GM21367 (cell line): ENCODE measurements at regions not wholly inside any gene's neighbourhood (a gene's known extent, or its start where the extent isn't known, plus 50 kb on each side); places are given as distances from the start of the nearest gene placed in this dataset.
"Not testable (repeated sequence)": the region's sequence is repeated elsewhere in the genome, so short reads cannot be mapped to it uniquely, and the experiment has no call there.

Experiments used
- ATAC-seq: cut with Tn5 transposase; IDR thresholded peaks from one replicate; pipeline ENCODE4 v1.9.1; 2021; ENCODE audit not compliant: unreplicated experiment

- ATAC-seq = no peak
Observed at GRCh38 chr10:53357587-53357986, 585.0 kb upstream of the MBL2 start.

GRCh38 chr10:53356616-53357349, 584.2 kb upstream of the MBL2 start:
- ATAC-seq = no peak

GRCh38 chr10:53342531-53342930, 569.9 kb upstream of the MBL2 start:
- not testable (repeated sequence) for ATAC-seq

- not testable (repeated sequence) for ATAC-seq
Observed at GRCh38 chr10:53338199-53338598, 565.6 kb upstream of the MBL2 start.

- not testable (repeated sequence) for ATAC-seq
Observed at GRCh38 chr10:53335803-53336422, 563.3 kb upstream of the MBL2 start.

- no peak for ATAC-seq
Observed at GRCh38 chr10:53331460-53331859, 558.9 kb upstream of the MBL2 start.

- ATAC-seq = not testable (repeated sequence)
Observed at GRCh38 chr10:53326401-53327305, 554.1 kb upstream of the MBL2 start.

- ATAC-seq = no peak
Observed at GRCh38 chr10:53325066-53325465, 552.5 kb upstream of the MBL2 start.

GRCh38 chr10:53315709-53316108, 543.1 kb upstream of the MBL2 start:
- no peak for ATAC-seq

GRCh38 chr10:53314876-53315275, 542.3 kb upstream of the MBL2 start:
- no peak for ATAC-seq

- ATAC-seq = no peak
Observed at GRCh38 chr10:53298443-53298842, 525.9 kb upstream of the MBL2 start.

- no peak for ATAC-seq
Observed at GRCh38 chr10:53284615-53285182, 512.1 kb upstream of the MBL2 start.

- ATAC-seq = no peak
Observed at GRCh38 chr10:53276797-53277196, 504.2 kb upstream of the MBL2 start.

GRCh38 chr10:53269482-53269881, 496.9 kb upstream of the MBL2 start:
- ATAC-seq = no peak

- ATAC-seq = no peak
Observed at GRCh38 chr10:53260213-53260612, 487.6 kb upstream of the MBL2 start.

GRCh38 chr10:53256623-53257022, 484.0 kb upstream of the MBL2 start:
- no peak for ATAC-seq

GRCh38 chr10:53255661-53256205, 483.1 kb upstream of the MBL2 start:
- ATAC-seq = no peak

- no peak for ATAC-seq
Observed at GRCh38 chr10:53253221-53253620, 480.6 kb upstream of the MBL2 start.

- ATAC-seq = no peak
Observed at GRCh38 chr10:53239873-53240272, 467.3 kb upstream of the MBL2 start.

GRCh38 chr10:53236941-53237340, 464.4 kb upstream of the MBL2 start:
- no peak for ATAC-seq

- no peak for ATAC-seq
Observed at GRCh38 chr10:53233749-53234148, 461.2 kb upstream of the MBL2 start.
